ENCODE measurements at regions not wholly inside any gene's neighbourhood (a gene's known extent, or its start where the extent isn't known, plus 50 kb on each side); places are given as distances from the start of the nearest gene placed in this dataset.
A peak's percentile ranks its signal among the peaks of the same experiment; 100 is the strongest.

GRCh38 chr9:129342591-129343423, 164.7 kb upstream of the IER5L start:
- DNase-seq (ENCODE audit: low spot score), result no peak

- DNase-seq (ENCODE audit: low spot score), result no peak
Measured at GRCh38 chr9:129341987-129342348, 163.9 kb upstream of the IER5L start.

DNA sequence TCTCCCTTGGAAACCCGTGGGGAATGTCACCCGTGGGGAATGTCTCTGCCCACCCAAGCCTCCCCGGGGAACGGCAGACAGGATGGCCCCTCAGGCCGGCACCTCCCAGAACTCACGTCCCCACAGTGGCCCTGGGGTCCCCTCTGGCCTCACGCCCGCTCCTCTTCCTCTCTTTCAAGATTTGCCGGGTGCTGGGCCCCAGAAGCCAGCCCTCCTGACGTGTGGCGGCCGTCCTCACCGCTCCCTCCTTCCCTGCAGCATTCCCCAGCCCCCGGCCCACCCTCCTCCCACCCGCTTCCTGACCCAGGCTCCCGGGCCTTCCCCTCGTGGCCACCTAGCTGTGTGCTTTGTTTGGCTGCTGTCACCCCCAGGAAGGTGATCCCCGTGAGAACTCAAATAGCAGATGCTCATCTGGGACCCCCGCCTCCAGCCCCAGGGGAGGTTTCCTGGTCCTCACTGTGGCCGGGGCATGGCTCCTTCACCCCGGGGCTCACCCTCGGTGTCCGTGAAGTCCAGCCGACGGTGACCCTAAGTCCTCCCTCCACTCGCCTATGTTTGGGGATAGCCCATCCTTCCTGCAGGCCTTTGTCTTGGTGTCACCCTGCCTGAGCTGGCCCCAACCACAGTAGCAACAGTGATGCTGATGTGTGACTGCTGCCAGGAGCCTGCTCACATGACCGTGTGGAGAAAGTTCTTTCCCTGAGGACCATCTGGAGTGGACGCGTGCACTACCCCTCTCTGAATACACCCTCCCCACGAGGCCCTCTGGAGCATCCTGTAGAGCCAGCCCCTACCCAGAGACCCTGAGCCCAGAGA, 163.3 kb upstream of the IER5L start:
- DNase-seq (ENCODE audit: low spot score), result no peak

- DNase-seq (ENCODE audit: low spot score), result no peak
Measured at GRCh38 chr9:129340427-129341170, 162.5 kb upstream of the IER5L start.

DNA sequence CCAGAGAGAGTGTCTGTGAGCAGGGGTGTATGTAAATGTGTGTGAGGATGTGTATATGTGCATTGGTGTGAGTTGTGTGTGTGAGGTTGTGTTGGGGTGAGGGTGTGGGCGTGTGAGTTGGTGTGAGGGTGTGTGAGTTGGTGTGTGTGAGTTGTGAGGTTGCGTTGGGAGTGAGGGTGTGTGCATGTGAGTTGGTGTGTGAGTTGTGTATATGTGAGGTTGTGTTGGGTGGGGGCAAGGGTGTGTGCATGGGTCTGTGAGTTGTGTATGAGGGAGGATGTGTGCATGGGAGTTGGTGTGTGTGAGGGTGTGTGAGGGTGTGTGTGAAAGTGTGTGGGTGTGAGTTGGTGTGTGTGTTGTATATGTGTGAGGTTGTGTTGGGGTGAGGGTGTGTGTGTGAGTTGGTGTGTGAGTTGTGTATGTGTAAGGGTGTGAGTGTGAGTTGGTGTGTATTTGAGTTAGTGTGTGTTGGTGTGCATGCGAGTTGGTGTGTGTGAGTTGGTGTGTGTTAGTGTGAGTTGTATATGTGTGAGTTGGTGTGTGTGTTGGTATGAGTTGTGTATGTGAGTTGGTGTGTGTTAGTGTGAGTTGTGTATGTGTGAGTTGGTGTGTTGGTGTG, 161.6 kb upstream of the IER5L start:
- DNase-seq (ENCODE audit: low spot score), result no peak

GRCh38 chr9:129338724-129339430, 160.8 kb upstream of the IER5L start:
- no peak for DNase-seq (ENCODE audit: low spot score)

GRCh38 chr9:129337336-129338140, 159.5 kb upstream of the IER5L start:
- no peak for DNase-seq (ENCODE audit: low spot score)

DNA sequence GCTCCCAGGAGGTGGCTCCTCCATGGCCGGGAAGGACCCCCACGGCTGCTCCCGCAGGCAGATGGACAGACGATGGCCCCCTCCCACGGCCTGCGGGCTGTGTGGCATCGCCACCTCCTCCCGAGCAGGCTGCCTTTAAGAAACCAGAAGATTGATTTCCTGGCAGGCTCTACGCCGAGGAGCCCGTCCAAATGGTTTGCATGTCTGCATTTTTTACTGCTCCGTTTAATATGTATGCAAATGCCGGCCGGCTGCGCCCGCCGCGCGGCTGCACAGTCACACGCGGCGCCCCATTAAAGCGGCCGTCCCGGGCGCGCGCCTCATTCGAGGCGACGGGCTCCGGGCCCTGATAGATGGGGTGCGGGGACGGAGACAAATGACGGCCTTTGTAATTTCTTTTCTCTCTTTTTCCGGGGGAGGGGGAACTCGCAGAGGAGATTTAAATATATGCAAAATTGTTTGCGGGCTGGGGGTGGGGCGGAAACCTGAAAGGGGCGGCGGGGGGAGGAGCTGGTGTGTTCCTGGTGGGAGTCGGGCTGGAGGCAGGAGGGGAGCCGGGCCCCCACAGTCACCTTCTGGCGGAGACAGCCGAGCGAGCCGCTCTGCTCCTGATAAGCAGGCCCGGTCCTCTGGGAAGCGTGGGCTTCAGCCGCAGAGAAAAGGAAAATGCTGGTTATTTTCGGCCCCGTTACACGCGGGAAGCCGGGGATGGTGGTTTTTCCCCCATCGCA, 158.7 kb upstream of the IER5L start:
- DNase-seq (ENCODE audit: low spot score), result no peak

GRCh38 chr9:129336130-129336528, 158.1 kb upstream of the IER5L start:
- DNase-seq (ENCODE audit: low spot score), result no peak

DNA sequence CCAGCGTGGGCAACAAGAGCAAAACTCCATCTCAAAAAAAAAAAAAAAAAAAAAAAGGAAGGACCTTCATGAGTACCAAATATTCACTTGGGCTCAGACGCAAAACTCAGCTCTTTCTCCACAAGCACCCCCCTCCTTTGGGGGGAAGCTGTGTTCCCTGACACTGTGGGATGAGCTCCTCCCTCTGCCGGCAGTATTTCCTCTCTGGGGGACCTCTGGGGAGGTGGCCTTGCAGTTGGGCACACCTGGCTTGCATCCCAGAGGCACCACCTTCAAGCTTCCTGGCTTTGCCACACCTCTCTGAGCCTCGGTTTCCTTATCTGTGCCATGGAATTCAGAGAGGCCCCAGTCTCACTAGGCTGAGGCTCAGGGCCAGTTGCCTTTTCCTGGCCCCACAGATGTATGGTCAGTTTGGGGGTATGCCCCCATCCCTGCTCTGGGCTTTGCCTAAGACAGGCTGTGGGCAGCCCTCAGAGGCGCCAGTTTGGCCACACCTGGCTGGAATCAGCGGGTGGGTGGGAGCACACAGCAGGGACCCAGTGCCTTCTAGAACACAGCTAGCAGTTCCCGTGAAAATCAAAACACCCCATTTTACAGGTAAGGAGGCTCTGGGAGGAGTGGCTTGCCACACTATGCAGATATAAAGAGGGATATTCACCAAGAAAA, 157.5 kb upstream of the IER5L start:
- DNase-seq (ENCODE audit: low spot score), result no peak

- DNase-seq (ENCODE audit: low spot score), result peak; percentile 93
Measured at GRCh38 chr9:129334105-129334935, 156.3 kb upstream of the IER5L start.

DNA sequence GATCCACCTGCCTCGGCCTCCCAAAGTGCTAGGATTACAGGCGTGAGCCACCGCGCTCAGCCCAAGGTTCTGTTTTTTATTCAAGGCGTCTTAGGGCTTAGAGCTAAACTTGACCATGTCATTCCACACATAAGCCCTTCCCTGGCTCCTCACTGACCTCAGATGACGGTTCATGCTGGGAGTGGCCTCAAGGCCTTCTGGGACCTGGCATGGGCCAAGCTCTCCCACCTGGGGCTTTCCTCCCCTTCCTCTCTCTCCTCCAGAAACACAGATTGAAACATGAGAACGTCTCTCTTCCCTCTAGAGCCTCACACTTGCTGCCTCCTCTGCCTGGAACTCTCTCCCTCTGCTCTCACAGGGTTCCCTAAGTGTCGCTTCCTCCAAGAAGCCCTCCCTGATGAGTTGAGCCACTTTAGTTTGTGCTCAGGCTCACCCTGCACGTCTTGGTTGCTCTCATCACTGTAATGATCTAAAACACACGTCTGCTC, 155.6 kb upstream of the IER5L start:
- DNase-seq (ENCODE audit: low spot score), result no peak

DNA sequence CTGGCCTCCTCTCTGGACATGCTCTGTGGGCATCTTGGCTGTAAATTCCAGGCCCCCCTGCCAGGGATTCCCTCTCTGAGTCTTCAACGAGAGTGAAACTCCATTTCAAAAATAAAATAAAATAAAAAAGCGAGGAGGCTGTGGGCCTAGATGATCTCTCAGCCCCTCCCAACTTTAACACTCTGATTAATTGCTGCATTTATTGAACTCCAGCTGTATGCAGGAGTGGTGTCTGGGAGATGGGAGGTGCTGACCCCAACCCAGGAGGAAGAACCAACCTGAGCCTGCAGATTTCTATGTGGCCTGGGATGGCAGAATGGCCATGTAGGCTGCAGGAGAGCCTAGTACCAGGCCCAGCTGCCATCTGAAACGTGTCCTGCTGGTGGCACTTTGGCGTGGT, 154.5 kb upstream of the IER5L start:
- DNase-seq (ENCODE audit: low spot score), result no peak

- DNase-seq (ENCODE audit: low spot score), result no peak
Measured at GRCh38 chr9:129331772-129332500, 153.9 kb upstream of the IER5L start.

- DNase-seq (ENCODE audit: low spot score), result no peak
Measured at GRCh38 chr9:129331493-129331765, 153.4 kb upstream of the IER5L start.

GRCh38 chr9:129330711-129331492, 152.8 kb upstream of the IER5L start:
- no peak for DNase-seq (ENCODE audit: low spot score)
